Kasumi-1 (cell line): ENCODE measurements at regions not wholly inside any gene's neighbourhood (a gene's known extent, or its start where the extent isn't known, plus 50 kb on each side); places are given as distances from the start of the nearest gene placed in this dataset.

Source experiments
- DNase-seq, 2 experiments: peaks; one replicate each; lab custom pipeline; 2025; lab: John Stamatoyannopoulos, UW

- DNase-seq, result no peak
These were observed 323.6 kb downstream of the NFIB start for GRCh38 chr9:13990331-13990730.

- no peak for DNase-seq
These were observed 325.0 kb downstream of the NFIB start for GRCh38 chr9:13988944-13989343.

DNA sequence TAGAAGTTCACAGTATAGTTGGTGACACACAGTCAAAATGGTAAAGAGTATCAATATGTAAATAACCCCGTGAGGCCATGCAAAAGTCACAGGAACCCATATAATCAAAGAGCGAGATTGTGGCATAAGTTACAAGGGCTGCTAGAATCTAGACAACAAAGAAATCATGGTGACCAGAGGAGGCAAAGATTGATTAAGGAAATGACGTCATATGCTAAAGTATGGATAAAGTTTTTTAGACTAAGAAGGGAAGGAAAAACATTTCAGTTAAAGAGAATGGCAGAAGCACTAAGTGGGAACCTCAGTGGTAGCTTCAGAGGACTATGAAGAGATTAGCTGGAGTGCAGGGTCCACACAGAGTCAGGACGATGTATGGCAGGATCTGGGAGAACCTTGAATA, 330.3 kb downstream of the NFIB start:
- DNase-seq, result no peak

DNA sequence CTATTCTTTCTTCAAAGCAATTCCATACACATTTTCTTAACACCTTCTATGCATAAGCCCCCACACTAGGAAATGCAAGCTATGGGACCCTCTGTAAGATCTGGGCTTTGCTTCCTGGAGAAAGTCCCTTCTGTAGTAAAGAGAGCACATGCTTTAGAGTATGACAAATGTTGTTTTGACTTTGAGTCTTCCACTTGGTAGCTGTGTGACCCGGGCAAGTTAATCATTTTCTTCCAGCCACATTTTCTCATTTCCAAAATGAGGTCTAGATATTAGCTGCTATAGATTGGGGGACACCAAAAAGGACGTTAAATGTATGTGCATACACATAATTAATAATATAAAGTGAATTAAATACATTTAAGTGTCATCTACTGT, 334.0 kb downstream of the NFIB start:
- DNase-seq, result no peak

DNA sequence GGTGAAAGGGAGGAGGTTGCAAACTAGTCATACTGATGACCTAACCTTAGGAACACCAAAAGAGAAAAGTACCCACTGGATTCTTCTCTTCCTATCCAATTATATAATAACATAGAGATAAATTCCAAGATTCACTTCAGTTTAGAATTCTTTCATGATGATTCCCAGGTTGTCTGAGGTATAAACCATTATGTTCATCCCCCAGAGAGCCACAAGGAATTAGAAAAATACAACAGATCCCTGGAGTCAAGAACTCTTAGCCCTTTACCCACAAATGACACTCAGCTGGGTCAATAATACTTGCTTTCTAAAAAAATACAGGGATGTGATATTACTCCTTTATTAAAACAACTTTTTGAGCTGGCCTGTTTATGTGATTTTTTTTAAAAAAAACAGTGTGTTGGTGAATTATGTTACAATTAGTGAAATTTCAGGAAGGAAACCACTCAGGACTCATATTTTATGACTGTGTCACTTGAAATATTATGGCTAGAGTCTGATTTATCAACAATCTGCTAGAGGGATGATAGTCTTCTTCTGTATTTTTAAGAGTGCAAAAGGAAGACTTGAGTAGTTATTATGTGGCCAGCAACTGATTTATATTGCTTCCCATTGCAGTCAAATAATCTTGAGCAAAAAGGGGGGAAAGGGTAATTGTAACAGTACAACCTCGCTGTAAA, 338.2 kb downstream of the NFIB start:
- DNase-seq, result no peak

DNA sequence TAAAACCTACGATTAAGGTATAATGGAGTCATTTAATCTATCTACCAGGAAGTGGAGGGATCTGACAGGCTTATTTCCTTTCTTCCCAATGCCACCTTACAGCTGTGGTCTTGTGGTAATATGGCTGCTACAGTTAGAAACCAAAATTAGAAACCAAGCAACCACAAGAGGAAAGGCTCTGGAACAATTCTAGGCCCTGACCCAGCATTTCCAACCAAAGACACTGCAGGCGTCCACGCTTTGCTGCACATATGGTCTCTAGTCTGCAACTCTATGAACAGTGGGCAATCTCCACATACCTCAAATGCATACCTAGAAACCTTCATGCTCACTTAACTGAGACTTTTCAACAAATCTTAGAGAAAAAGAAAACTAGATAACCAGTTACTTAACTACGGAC, 339.1 kb downstream of the NFIB start:
- no peak for DNase-seq

GRCh38 chr9:13971966-13972655, 341.8 kb downstream of the NFIB start:
- no peak for DNase-seq

- no peak for DNase-seq
These were observed 342.5 kb downstream of the NFIB start for GRCh38 chr9:13971415-13971814.

DNA sequence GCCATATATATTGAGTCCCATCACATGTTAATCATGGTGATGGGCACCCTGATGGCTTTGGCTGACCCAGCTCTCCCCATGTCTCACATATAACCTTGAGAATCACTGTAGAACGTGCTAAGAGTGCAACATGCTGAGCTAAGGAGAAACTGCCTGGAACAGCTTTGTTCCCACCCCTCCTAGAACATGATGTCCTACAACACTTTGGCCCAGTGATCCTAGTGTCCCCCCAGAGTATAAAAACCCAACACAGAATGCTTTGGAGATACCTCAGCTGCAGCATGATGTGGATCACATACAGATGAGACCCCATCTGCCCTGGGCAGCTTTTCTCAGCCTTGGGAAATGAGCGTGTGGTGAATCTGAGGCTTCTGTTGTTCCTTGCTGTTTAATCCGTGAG, 343.5 kb downstream of the NFIB start:
- no peak for DNase-seq

DNA sequence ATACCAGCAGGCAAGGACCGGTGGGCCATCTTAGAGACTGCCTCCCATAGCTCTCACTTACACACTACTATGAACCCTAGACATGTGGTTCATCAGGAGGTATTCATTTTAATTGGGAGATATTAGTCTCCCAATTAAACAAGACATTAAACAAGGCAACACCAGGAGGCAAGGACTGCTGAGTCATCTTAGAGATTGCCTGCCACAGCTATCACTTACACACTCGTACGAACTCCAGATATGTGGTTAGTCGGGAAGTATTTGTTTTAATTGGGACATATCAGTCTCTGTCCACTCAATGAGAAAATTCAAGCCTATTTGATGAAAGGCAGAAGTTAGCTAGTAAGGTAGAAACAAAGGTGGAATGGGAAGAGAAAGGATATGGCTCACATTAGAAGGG, 343.9 kb downstream of the NFIB start:
- DNase-seq, result no peak

- no peak for DNase-seq
These were observed 346.5 kb downstream of the NFIB start for GRCh38 chr9:13967438-13967837.

DNA sequence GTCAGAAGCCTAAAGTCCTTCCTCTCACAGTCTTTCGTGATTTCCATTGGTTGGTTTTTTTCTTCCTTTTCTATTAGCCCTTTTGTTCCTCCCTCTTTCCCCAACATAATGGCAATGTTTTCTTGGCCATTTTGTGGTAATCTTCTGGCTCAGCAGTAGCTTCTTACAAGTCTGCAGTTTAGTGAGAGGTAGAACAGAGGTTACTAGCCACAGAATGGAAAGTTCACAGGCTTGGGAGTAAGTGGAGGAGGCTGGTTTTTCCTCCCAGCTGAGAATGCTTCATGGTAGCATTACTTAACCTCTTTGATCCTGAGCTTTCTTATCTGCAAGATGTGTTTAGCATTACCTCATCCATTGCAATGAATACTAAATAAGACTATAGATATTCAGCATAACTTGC, 346.9 kb downstream of the NFIB start:
- DNase-seq, result no peak

GRCh38 chr9:13963005-13963653, 350.8 kb downstream of the NFIB start:
- no peak for DNase-seq

DNA sequence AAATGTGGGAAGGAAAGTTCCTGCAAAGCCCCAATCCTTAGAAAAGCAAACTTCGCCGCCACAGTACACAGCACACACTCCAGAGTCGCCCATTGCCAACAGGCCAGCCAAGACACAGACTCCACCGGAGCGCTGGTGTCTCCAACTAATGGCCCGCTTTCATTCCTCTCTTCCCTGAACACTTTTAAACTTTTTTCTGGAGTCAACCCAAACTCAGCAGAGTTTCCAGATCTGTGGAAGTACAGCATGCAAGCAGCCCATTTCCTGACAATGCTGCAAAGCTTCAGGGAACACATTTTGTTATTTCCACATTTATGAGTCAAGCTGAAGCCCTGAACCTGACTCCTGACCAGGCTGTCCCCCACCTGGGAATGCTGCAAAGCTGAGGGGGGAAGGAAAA, 351.9 kb downstream of the NFIB start:
- DNase-seq, result no peak

DNA sequence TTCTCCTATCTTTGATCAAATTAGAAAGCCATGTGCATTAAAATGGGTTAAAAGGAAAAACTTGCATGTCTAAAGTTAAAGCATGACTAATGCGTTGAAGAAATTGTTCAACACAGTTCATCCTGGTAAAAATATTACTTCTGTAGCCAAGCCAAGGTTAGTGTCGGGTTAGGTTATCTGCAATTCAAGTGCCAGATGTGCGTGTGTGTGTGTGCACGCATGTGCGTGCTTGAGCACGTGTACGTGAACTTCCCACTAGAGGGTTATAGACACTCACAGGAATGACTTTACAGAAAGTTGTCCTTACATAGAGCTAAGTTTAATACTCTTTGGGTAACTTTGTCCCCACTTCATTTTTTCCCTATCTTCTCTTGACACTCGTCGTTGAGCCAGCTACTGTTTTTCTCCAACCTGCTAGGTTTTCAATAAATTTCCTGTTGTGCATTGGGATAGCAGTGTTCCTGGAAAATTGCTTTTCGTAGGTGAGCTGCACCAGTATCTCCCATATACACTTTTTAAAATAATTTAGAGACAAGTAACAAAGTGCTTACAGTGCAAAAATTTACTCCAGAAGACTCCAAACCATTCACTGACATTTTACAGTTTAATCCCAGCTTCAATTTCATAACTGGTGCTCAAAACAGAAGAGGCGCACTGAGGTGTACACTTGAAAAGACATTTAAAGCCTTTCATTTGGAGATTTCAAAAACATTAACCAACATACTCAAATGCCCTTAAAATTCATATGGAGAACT, 353.8 kb downstream of the NFIB start:
- no peak for DNase-seq

DNA sequence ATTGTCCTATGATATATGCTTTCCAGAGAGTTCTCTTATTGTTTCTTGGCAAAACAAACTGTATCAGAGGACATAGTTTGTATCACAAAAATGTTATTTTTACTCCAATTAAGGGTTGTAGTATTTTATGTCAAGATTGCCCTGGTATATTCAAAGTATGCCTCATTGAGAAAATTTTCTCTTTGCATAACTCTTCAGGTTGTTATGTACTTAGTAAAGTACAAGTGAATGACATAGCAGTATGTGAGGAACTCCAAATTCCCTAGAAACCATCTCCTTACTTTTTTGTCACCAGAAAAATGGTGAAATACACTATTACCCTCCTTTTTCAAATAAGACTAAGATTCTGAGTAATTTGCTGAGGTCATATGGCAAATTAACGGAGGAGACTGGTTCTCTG, 355.3 kb downstream of the NFIB start:
- no peak for DNase-seq

GRCh38 chr9:13957089-13957488, 356.9 kb downstream of the NFIB start:
- no peak for DNase-seq

- DNase-seq, result no peak
These were observed 357.8 kb downstream of the NFIB start for GRCh38 chr9:13956107-13956506.

- no peak for DNase-seq
These were observed 361.0 kb downstream of the NFIB start for GRCh38 chr9:13952906-13953305.

DNA sequence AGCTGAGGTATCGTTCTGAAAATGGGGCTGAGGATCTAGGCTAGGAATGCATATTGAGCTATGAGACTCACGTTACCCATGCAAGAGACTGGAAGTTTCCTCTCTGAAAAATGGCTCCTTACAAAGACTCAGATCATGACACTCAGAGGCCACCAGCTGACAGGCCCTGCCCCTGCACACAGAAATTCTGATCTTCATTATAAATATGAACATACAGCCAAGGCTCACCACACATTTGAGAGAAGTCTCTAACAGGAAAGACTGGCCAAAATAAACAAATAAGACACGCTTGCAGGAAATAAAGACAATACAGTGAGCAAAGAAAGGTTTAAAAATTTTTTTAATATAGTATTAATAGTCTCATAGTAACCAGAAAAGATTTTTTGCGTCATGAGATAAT, 365.9 kb downstream of the NFIB start:
- DNase-seq, result no peak

DNA sequence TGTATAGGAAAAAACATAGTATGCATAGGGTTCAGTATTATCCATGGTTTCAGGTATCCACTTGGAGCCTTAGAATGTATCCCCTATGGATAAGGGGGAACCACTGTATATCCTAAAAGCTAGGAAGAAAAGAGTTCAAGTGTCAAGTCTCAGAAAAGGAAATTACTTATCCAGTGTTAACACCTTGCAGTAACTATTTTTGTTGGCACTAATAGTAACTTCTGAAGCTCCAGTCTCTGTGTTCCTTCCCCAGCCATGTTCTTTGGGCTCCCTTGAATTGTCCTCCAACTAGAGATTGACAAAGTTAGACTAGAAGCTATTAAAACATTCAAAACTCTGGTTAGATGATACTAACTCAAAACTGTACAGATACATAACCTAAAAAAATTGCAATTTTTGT, 370.8 kb downstream of the NFIB start:
- no peak for DNase-seq

DNA sequence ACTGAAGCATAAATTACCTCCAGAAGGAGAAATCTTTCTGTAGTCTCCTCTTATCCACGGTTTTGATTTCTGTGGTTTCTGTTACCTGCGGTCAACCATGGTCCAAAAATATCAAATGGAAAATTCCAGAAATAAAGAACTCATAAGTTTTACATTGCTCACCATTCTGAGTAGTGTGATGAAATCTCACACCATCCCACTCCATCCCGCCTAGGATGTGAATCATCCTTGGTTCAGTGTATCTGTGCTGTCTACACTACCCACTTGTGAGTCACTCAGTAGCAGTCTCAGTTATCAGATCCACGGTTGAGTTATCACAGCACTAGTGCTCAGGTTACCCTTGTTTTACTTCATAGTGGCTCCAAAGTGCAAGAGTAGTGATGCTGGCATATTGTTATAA, 371.2 kb downstream of the NFIB start:
- DNase-seq, result no peak

- DNase-seq, result no peak
These were observed 371.7 kb downstream of the NFIB start for GRCh38 chr9:13942201-13942600.
